Inflammatory macrophage treated with lipopolysaccharide for 1 hour (primary cell): ENCODE measurements at regions not wholly inside any gene's neighbourhood (a gene's known extent, or its start where the extent isn't known, plus 50 kb on each side); places are given as distances from the start of the nearest gene placed in this dataset.
"Not testable (repeated sequence)": the region's sequence is repeated elsewhere in the genome, so short reads cannot be mapped to it uniquely, and the experiment has no call there.

Experiments used
- DNase-seq, 2 donors: peaks; one replicate each; pipeline ENCODE4 v3.0.0-alpha.2; 2020 to 2022

GRCh38 chr12:46084666-46085631 lies 94.6 kb upstream of the SCAF11 start:
- DNase-seq = no peak

DNA sequence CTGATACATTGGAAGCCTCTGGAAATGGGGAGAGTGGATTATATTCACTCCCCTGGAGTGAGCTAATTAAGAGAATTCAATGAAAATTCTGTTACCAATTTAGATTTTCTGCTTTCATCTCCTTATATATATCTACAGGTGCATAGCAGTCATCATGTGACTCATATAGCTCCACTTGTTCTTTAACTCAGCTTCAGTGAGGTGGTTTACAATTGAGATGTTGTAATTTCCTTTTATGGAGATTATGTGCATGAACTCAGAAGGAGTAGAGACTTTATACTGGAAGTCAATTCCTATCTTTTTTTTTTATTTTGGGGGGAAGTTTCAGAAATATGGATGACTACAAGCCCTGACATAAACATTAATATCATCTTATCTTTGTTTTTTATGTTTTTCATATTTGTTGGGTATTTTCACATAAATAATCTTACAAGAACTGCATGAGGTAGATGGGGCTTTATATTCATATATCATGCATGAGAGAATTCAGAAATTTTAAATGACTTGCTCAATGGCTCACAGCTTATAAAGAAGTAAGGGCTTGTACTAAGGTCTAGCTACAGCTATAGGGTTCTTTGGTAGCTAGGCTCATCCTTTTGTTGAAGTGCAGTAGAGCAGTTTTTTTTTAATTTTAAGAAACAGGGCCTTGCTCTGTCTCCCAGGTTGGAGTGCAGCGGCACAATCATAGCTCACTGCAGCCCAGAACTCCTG lies 92.3 kb upstream of the SCAF11 start:
- no peak for DNase-seq

GRCh38 chr12:46073321-46073720 lies 82.9 kb upstream of the SCAF11 start:
- DNase-seq = no peak

DNA sequence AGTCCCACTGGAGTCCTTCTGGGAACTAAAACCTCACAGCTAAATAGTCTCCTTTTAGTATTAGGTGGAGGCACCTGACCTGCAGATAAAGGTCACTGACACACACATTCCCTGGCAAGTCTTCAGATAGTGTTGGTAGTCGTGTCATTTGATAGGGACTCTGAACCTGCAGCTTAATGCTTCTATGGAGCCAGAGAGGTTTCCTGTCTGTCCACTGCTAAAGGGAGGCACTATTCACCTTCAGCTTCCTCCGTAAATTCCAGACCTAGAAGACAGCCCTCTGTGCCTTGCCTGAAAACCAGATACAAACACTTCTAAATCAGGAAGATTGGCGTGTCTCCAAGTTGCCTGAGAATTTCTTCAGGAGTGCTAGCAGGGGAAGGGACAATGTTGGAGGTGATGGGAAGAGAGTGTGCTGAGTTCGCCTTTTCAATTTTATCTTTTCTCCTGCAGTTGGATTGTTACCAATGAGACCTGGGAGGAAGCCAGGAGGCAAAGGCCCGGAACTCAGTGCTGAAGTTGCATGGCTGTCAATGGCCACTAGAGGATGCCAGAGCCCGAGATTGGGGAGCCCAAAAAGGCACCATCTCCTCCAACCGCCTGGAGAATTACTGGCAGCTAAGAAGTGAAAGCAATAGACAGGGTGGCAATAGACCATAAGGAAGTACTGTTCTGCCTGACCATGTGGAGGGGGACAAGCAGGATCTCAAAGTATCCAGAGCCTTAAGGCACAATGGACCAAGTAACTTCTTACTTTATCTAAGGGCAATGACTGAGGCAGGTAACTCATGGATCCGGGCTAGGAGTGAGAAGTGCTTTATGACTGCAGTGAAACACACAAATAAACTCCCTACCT lies 81.6 kb upstream of the SCAF11 start:
- peak; percentile 59 to 69 for DNase-seq

DNA sequence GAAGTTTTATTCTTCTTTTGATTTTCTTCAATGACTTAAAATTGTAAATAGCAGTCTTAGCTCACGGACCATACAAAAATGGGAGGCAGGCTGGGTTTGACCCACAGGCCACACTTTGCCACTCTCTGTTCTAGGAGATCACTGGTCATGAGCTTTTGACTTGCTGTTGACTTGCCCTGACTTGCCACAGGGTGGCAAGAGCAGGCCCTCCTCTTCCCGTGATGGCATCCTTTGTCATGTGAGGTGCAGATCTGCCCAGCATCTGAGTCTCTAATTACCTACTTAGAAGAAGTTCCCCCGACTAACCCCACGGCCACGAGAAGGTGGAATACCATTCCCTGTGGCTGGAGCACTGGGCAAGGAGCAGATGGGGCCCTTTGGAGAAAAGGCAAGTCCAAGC lies 81.0 kb upstream of the SCAF11 start:
- no peak for DNase-seq

GRCh38 chr12:46067094-46067493 lies 76.7 kb upstream of the SCAF11 start:
- no peak for DNase-seq

DNA sequence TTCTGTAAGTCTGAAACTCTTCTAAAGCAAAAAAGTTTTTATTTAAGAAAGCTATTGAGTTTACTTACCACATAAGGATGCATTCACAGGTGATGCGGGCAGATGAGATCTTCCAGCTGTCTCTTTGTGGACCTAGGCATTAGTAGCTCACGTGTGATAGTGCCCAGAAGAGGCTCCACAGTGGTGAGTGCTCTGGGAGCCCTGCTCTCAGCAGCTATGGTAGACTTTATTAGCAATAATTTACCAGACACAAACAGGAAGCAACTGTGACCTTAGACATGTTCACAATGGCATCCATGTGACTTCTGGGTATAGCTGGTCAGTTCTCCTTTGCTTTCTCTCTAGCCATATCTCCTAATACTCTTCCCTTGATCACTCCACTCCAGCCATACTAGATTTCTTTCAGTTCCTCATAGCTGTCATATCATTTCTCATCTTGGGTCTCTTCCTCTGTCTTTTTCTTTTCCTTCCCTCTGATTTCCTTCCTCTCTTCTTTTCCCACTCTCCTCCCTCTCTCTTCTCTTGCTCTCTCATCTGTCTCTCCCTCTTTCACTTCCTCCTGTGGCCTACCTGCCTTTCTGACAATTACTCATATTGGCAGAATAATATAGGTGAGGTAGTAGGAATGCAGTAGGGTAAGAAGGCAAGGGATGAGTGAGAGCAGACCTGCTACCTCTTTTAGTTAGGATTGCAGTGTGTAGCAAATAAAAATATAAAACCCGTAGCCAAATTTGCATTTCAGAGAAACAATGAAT lies 75.2 kb upstream of the SCAF11 start:
- no peak for DNase-seq

GRCh38 chr12:46064548-46064947 lies 74.2 kb upstream of the SCAF11 start:
- DNase-seq = no peak

GRCh38 chr12:46058697-46059096 lies 68.3 kb upstream of the SCAF11 start:
- DNase-seq = not testable (repeated sequence)

DNA sequence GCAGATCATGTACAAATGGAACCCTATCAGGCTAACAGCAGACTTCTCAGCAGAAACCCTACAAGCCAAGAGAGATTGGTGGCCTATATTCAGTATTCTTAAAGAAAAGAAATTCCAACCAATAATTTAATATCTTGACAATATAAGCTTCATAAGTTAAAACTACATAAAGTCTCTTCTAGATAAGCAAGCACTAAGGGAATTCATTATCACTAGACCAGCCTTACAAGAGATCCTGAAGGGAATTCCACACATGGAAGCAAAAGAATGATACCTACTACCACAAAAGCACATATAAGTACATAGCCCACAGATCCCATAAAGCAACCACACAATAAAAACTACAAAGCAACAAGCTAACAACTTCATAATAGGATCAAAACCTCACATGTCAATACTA lies 60.4 kb upstream of the SCAF11 start:
- no peak for DNase-seq

DNA sequence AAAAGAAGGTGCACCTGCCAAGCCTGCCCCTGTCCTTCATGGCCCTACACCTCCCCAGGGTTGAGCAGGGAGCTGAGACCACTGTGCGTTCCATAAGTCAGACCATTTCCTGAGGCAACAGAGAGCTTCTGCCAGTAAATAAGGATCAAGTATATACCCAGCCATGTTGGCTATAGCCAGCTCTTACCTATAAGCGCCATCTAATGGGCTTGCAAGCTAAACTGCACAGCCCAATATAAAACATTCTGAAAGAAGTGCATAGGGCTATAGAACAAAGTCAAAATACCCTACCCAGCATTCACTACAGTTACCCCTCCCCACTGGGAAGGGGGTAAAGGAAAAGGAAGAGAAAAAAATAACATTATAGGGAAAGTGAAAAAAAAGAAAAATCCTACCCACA lies 59.3 kb upstream of the SCAF11 start:
- DNase-seq = no peak

DNA sequence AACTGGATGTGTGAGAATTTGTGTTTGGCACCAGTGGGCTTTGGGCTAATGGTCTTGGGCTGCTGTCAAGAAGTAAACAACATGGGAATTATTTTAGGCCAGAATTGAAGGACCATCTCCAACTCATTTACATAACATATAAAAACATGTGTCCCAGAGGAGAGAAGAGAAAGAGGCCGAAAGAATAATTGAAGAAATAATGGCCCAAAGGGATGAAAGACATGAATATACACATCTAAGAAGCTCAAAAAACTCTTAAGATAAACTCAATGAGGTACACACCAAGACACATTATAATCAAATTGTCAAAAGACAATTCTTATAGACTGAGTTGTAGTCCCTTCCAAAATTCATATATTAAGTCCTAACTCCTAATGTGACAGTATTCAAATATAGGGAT lies 56.1 kb upstream of the SCAF11 start:
- DNase-seq = no peak

DNA sequence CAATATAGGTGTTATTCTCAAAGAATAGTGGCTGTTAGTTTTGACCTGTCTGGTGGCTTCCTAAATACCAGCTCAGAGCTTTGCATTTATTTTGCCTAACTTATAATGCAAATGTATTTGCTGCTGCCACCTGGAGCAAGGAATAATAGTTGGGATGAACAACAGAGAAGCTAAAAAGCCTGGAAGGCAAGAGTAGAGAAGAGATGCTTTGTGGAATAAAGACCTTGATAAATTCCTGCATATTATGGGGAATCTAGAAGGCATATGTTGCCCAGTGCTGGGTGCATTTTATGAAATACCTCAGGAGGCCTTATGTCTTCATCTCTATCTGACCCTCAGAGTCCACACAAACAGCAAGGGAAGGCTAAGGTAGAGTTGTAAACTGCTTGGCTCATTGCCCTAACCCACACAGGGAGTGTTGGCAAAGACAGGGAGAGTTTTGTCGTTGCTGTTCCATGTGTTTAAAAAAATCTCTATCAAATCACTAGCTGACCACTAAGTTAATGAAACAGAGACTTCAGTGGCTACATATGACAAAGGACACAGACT lies 53.7 kb upstream of the SCAF11 start:
- no peak for DNase-seq
